Spleen (tissue), 11 donors: ENCODE measurements at regions not wholly inside any gene's neighbourhood (a gene's known extent, or its start where the extent isn't known, plus 50 kb on each side); places are given as distances from the start of the nearest gene placed in this dataset.

Experiments used
- DNase-seq: peaks from one replicate; pipeline ENCODE4 v3.0.0-alpha.2; 2020
- H3K27ac ChIP-seq, 8 donors: fragments of 200-600 bp; sonication (generic) in 7 of 8; 1 replicate in 4 of 8; 2 replicates in 4 of 8; pipeline versions ENCODE4 v1.5.0 to v1.8.0; 2016 to 2021; ENCODE audit warnings: inconsistent platforms in 4 of 8, mild to moderate bottlenecking in 4 of 8, moderate library complexity in 1 of 8
- H3K27me3 ChIP-seq, 7 donors: fragments of 200-600 bp; sonication (generic) in 6 of 7; replicated peaks in 1 of 7; 1 replicate in 4 of 7; 2 replicates in 3 of 7; pipeline versions ENCODE4 v1.5.0 to v1.8.0; 2016 to 2021; ENCODE audit warnings: inconsistent platforms in 3 of 7, mild to moderate bottlenecking in 1 of 7
- H3K36me3 ChIP-seq, 6 donors: fragments of 200-600 bp; sonication (generic) in 5 of 6; 1 replicate in 4 of 6; 2 replicates in 2 of 6; pipeline versions ENCODE4 v1.5.0 to v1.8.0; 2016 to 2021; ENCODE audit warnings: inconsistent platforms in 2 of 6
- H3K4me1 ChIP-seq, 6 donors: fragments of 200-600 bp; sonication (generic) in 5 of 6; 1 replicate in 3 of 6; 2 replicates in 3 of 6; pipeline versions ENCODE4 v1.5.0 to v1.8.0; 2016 to 2021; ENCODE audit warnings: inconsistent platforms in 3 of 6
- H3K4me3 ChIP-seq, 8 donors: fragments of 200-600 bp; sonication (generic) in 7 of 8; 1 replicate in 4 of 8; 2 replicates in 4 of 8; pipeline versions ENCODE4 v1.5.0 to v1.8.0; 2016 to 2021; ENCODE audit warnings: inconsistent platforms in 4 of 8, mild to moderate bottlenecking in 4 of 8, moderate library complexity in 2 of 8
- H3K9me3 ChIP-seq, 8 donors: fragments of 200-600 bp; sonication (generic) in 7 of 8; 1 replicate in 4 of 8; 2 replicates in 4 of 8; pipeline versions ENCODE4 v1.5.0 to v1.8.0; 2016 to 2021; ENCODE audit warnings: inconsistent platforms in 4 of 8
- POLR2A ChIP-seq, 3 donors: fragments of 450-650 bp; IDR thresholded peaks; one replicate each; pipeline ENCODE4 v1.5.1; 2017; ENCODE audit warnings: antibody characterized with exemption in 3 of 3, mild to moderate bottlenecking in 1 of 3
- POLR2AphosphoS5 ChIP-seq, 3 donors: sonication (generic); formaldehyde crosslinking; IDR thresholded peaks; one replicate each; pipeline ENCODE4 v1.5.1; 2017; ENCODE audit warnings: antibody characterized with exemption in 3 of 3
- WGBS, 5 donors: extraction: QIAGEN DNeasy Blood & Tissue Kit in 3 of 5; methylation state at CpG; one replicate each; pipeline versions ENCODE4 v1.1.5 to v1.1.7; 2013 to 2018; 5-methylcytosine and 5-hydroxymethylcytosine counted together
- intact Hi-C: fragments of 100-400 bp; cut with DNase I; formaldehyde crosslinking; loops from one replicate; pipeline ENCODE4 v1.15.0; 2023; ENCODE audit warnings: low total_unique reads
- TF ChIP-seq, protein P1 (sequence below), 11 experiments: fragments of 200-600 bp in 7 of 11; fragments of 450-650 bp in 4 of 11; sonication (generic) in 4 of 11; IDR thresholded peaks in 8 of 11; conservative IDR thresholded peaks in 3 of 11; 1 replicate in 7 of 11; 2 replicates in 4 of 11; pipeline versions ENCODE4 v1.4.0 to v1.8.0; 2016 to 2021; ENCODE audit warnings: antibody characterized with exemption in 11 of 11, inconsistent platforms in 4 of 11, mild to moderate bottlenecking in 1 of 11
- donor health status: healthy with polysubstance abuse.
- donor health status: DM: no; HTN: no; CAD: no; lungs with moderate emphysema.
- donor health status: DM: no; HTN: no; CAD: no.
- donor health status: Bipolar disorder and iron deficiency.
- donor health status: healthy.
- donor health status: DM: no; HTN: no; CAD: no.
- donor health status: DM: yes; HTN: yes; CAD: no.

GRCh38 chr20:51303731-51304670 lies 238.5 kb downstream of the NFATC2 start:
- Histone ChIP-seq H3K4me1 (peaks cover 0 to 9% (median 5%) of the 10 kb centered on the region in 6 donors), H3K36me3 (no peaks in the 10 kb centered on the region), H3K27ac (no peak overlapping the region), H3K27me3 (peaks cover 0 to 18% (median 0%) of the 10 kb centered on the region in 7 donors), H3K9me3 (peaks cover 0 to 28% (median 17%) of the 10 kb centered on the region in 8 donors), H3K4me3 (no peak overlapping the region)
- no peak for DNase-seq
- intact Hi-C loops: loop anchor here (5.0 to 10.0 kb wide), 2 partner anchors 302 to 509 kb away; partner anchors contain the start of gene BCAS4
- TF ChIP-seq POLR2AphosphoS5 (IDR thresholded peaks at IDR 0.05) (no peak), POLR2A (IDR thresholded peaks at IDR 0.05) (no peak)
- TF ChIP-seq, protein P1, sequence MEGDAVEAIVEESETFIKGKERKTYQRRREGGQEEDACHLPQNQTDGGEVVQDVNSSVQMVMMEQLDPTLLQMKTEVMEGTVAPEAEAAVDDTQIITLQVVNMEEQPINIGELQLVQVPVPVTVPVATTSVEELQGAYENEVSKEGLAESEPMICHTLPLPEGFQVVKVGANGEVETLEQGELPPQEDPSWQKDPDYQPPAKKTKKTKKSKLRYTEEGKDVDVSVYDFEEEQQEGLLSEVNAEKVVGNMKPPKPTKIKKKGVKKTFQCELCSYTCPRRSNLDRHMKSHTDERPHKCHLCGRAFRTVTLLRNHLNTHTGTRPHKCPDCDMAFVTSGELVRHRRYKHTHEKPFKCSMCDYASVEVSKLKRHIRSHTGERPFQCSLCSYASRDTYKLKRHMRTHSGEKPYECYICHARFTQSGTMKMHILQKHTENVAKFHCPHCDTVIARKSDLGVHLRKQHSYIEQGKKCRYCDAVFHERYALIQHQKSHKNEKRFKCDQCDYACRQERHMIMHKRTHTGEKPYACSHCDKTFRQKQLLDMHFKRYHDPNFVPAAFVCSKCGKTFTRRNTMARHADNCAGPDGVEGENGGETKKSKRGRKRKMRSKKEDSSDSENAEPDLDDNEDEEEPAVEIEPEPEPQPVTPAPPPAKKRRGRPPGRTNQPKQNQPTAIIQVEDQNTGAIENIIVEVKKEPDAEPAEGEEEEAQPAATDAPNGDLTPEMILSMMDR (IDR thresholded peaks at IDR 0.05 in 8 of 11, conservative IDR thresholded peaks at IDR 0.05 in 3 of 11): no peak
- 81 to 92% (median 82%) methylated on average over 5 to 11 of the region's 11 CpGs for WGBS, 5 donors

DNA sequence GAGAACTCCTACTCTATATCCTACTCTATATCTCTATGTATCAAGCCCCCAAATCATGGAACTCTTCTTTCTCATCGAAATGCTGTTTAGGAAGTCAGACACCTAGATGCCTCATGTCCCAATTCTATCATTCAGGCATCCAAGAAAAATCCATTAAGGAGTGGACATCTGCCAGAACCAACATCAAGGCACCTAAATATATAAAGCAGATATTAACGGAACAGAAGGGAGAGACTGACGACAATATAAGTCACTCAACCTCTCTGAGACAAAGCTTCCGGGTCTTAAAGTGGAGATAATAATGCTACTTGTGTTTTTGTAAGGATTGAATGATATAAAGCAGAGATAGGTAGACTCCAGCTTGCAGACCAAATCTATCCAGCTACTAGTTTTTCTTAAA lies 241.5 kb downstream of the NFATC2 start:
- DNase-seq: no peak
- intact Hi-C loops: loop anchor here (5.0 to 10.0 kb wide), 2 partner anchors 299 to 506 kb away; partner anchors contain the start of gene BCAS4
- TF ChIP-seq, protein P1 (IDR thresholded peaks at IDR 0.05 in 8 of 11, conservative IDR thresholded peaks at IDR 0.05 in 3 of 11): no peak
- no peak for TF ChIP-seq POLR2AphosphoS5 (IDR thresholded peaks at IDR 0.05)
- no peak for TF ChIP-seq POLR2A (IDR thresholded peaks at IDR 0.05)

GRCh38 chr20:51300104-51300503 lies 242.4 kb downstream of the NFATC2 start:
- H3K36me3 ChIP-seq: no peaks in the 10 kb centered on the region
- H3K4me1 ChIP-seq: no peaks in the 10 kb centered on the region
- DNase-seq: no peak
- TF ChIP-seq POLR2A (IDR thresholded peaks at IDR 0.05) (no peak), POLR2AphosphoS5 (IDR thresholded peaks at IDR 0.05) (no peak)
- TF ChIP-seq, protein P1 (IDR thresholded peaks at IDR 0.05 in 8 of 11, conservative IDR thresholded peaks at IDR 0.05 in 3 of 11): no peak
- H3K4me3 ChIP-seq: no peak overlapping the region
- 73 to 84% (median 77%) methylated on average over 2 of the region's 2 CpGs for WGBS, 5 donors
- no peak overlapping the region for H3K27ac ChIP-seq
- peaks cover 0 to 28% (median 17%) of the 10 kb centered on the region in 8 donors for H3K9me3 ChIP-seq
- H3K27me3 ChIP-seq: peaks cover 0 to 11% (median 0%) of the 10 kb centered on the region in 7 donors
- intact Hi-C loops: loop anchor here (5.0 to 10.0 kb wide), 2 partner anchors 298 to 505 kb away; partner anchors contain the start of gene BCAS4

More for the DNA sequence above, 241.5 kb downstream of the NFATC2 start:
- H3K36me3 ChIP-seq: no peaks in the 10 kb centered on the region
- no peak overlapping the region for H3K27ac ChIP-seq
- H3K4me3 ChIP-seq: no peak overlapping the region
- H3K9me3 ChIP-seq: peaks cover 0 to 28% (median 17%) of the 10 kb centered on the region in 8 donors
- no peaks in the 10 kb centered on the region for H3K4me1 ChIP-seq
- H3K27me3 ChIP-seq: peaks cover 0 to 8% (median 0%) of the 10 kb centered on the region in 7 donors
- WGBS, 5 donors: 89 to 96% (median 94%) methylated on average over 4 of the region's 4 CpGs

DNA sequence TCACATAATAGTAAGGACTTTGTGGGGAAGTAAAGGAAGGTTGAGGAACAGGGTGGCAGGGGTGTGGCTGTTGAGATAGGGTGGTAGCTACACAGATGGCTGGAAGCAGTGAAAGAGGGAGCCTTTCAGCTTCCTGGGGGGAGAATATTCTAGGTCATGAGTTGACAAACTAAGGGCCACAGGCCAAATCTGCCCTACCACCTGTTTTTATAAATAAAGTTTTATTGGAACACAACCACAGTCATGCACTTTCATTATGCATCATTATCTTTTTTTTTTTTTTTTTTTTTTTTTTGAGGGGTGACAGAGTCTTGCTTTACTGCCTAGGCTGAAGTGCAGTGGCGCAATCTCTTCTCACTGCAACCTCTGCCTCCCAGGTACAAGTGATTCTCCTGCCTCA lies 243.1 kb downstream of the NFATC2 start:
- no peaks in the 10 kb centered on the region for H3K4me1 ChIP-seq
- TF ChIP-seq, protein P1 (IDR thresholded peaks at IDR 0.05 in 8 of 11, conservative IDR thresholded peaks at IDR 0.05 in 3 of 11): no peak
- TF ChIP-seq POLR2A (IDR thresholded peaks at IDR 0.05) (no peak), POLR2AphosphoS5 (IDR thresholded peaks at IDR 0.05) (no peak)
- no peaks in the 10 kb centered on the region for H3K36me3 ChIP-seq
- H3K4me3 ChIP-seq: no peak overlapping the region
- intact Hi-C loops: no loop called here
- H3K27ac ChIP-seq: no peak overlapping the region
- 91 to 100% (median 96%) methylated on average over 1 of the region's 1 CpG for WGBS, 5 donors
- H3K9me3 ChIP-seq: peaks cover 0 to 27% (median 16%) of the 10 kb centered on the region in 8 donors
- H3K27me3 ChIP-seq: peaks cover 0 to 13% (median 0%) of the 10 kb centered on the region in 7 donors
- DNase-seq: no peak
